GM10266 (cell line): ENCODE measurements at regions not wholly inside any gene's neighbourhood (a gene's known extent, or its start where the extent isn't known, plus 50 kb on each side); places are given as distances from the start of the nearest gene placed in this dataset.
"Not testable (repeated sequence)": the region's sequence is repeated elsewhere in the genome, so short reads cannot be mapped to it uniquely, and the experiment has no call there.

ENCODE experiments used
- DNase-seq: peaks from one replicate; pipeline ENCODE4 v3.0.0; 2012; ENCODE audit errors: extremely low spot score
- CTCF ChIP-seq: IDR thresholded peaks from 2 replicates; pipeline ENCODE4 v1.5.1; 2012; ENCODE audit warnings: mild to moderate bottlenecking, low read depth; ENCODE audit not compliant: control insufficient read depth, insufficient read depth; ENCODE audit errors: missing control alignments

GRCh38 chr10:29229258-29229705, 59.6 kb upstream of the LYZL1 start:
- TF ChIP-seq CTCF, result no peak
- no peak for DNase-seq

GRCh38 chr10:29236910-29237309, 52.0 kb upstream of the LYZL1 start:
- not testable (repeated sequence) for DNase-seq

- no peak for TF ChIP-seq CTCF
- DNase-seq, result no peak
Observed at GRCh38 chr10:29237786-29238185, 51.1 kb upstream of the LYZL1 start.

- TF ChIP-seq CTCF, result no peak
- DNase-seq, result no peak
Observed at GRCh38 chr10:29238523-29239135, 50.2 kb upstream of the LYZL1 start.
